K562 (cell line): ENCODE measurements at regions not wholly inside any gene's neighbourhood (a gene's known extent, or its start where the extent isn't known, plus 50 kb on each side); places are given as distances from the start of the nearest gene placed in this dataset.

Experiments used
- ATAC-seq: fragments of 200-7000 bp; cut with Tn5 transposase; 3 replicates; pipeline ENCODE4 v1.9.1; 2020; ENCODE audit warnings: moderate library complexity
- BruUV-seq: library from RNA; stranded (reverse); fragments of 400-500 nt; replicated peaks from 2 replicates; lab custom pipeline; 2021; lab: Mats Ljungman, UMichigan
- CTCF ChIA-PET: fragments of 300-600 bp; formaldehyde crosslinking; extraction: SDS; loops from one replicate; lab custom pipeline; 2021; ENCODE audit warnings: low intra/inter-chr PET ratio; lab: Yijun Ruan, JAX
- POLR2A ChIA-PET: fragments of 300-600, 350-650 bp; sonication (Branson Sonifier 250); formaldehyde crosslinking; extraction: SDS; loops from one replicate; lab custom pipeline; 2021; ENCODE audit warnings: antibody characterized with exemption, inconsistent platforms; lab: Yijun Ruan, JAX
- DNase-seq, 4 experiments: peaks; one replicate each; pipeline versions ENCODE4 v3.0.0 to v3.0.0-alpha.2; 2011 to 2018; ENCODE audit warnings: low spot score in 3 of 4, mixed read lengths in 3 of 4; ENCODE audit errors: extremely low read depth in 1 of 4
- FAIRE-seq: peaks from 2 replicates; lab custom pipeline; 2011; peaks lifted over from hg19 to GRCh38; lab: Jason Lieb, UNC
- H2AFZ ChIP-seq: 2 replicates; pipeline ENCODE4 v1.6.0; 2011; ENCODE audit warnings: low read depth, low read length, control low read depth, inconsistent platforms
- H3K27ac ChIP-seq: fragments of 200-600 bp; 3 replicates; pipeline ENCODE4 v1.8.0; 2011; ENCODE audit warnings: low read depth, mild to moderate bottlenecking, control low read depth, inconsistent platforms, low read length, moderate library complexity, mixed read lengths; ENCODE audit errors: extremely low read depth
- H3K27me3 ChIP-seq, 2 experiments: fragments of 300-600 bp in 1 of 2; 2 replicates in 1 of 2; 3 replicates in 1 of 2; pipeline versions ENCODE4 v1.6.0 to v1.8.0; 2011; ENCODE audit warnings: inconsistent platforms in 2 of 2, low read length in 2 of 2, mild to moderate bottlenecking in 1 of 2, mixed read lengths in 1 of 2, moderate library complexity in 1 of 2; ENCODE audit not compliant: control insufficient read depth in 2 of 2, insufficient read depth in 2 of 2
- H3K36me3 ChIP-seq: fragments of 300-600 bp; 3 replicates; pipeline ENCODE4 v1.8.0; 2011; ENCODE audit warnings: mild to moderate bottlenecking, low read length, inconsistent platforms; ENCODE audit not compliant: control insufficient read depth, insufficient read depth
- H3K4me1 ChIP-seq, 2 experiments: fragments of 200-600 bp in 1 of 2; replicated peaks in 1 of 2; 2 replicates in 1 of 2; 3 replicates in 1 of 2; pipeline versions ENCODE4 v1.5.1 to v1.8.0; 2011; ENCODE audit warnings: inconsistent platforms in 2 of 2, low read length in 2 of 2, mild to moderate bottlenecking in 1 of 2, mixed read lengths in 1 of 2, moderate library complexity in 1 of 2; ENCODE audit not compliant: control insufficient read depth in 2 of 2, insufficient read depth in 2 of 2
- H3K4me2 ChIP-seq: 2 replicates; pipeline ENCODE4 v1.6.1; 2011; ENCODE audit warnings: low read length, control low read depth, inconsistent platforms, mixed read lengths; ENCODE audit not compliant: insufficient read depth
- H3K4me3 ChIP-seq: fragments of 200-600 bp; sonication (generic), shearing (Covaris generic); 2 replicates; pipeline ENCODE4 v1.5.1; 2016; ENCODE audit warnings: control low read depth, inconsistent platforms
- H3K79me2 ChIP-seq: fragments of 200-600 bp; 3 replicates; pipeline ENCODE4 v1.8.0; 2011; ENCODE audit warnings: low read length, inconsistent platforms; ENCODE audit not compliant: control insufficient read depth, insufficient read depth
- H3K9ac ChIP-seq, 2 experiments: 2 replicates each; pipeline versions ENCODE4 v1.6.0 to v1.6.1; 2011; ENCODE audit warnings: low read depth in 2 of 2, low read length in 2 of 2, control low read depth in 1 of 2, inconsistent platforms in 1 of 2, mild to moderate bottlenecking in 1 of 2, mixed read lengths in 1 of 2; ENCODE audit not compliant: insufficient read depth in 1 of 2
- H3K9me1 ChIP-seq: one replicate; pipeline ENCODE4 v1.6.0; 2011; ENCODE audit warnings: inconsistent platforms, mild to moderate bottlenecking, low read length, moderate library complexity; ENCODE audit not compliant: control insufficient read depth, insufficient read depth
- H3K9me3 ChIP-seq: replicated peaks from 2 replicates; pipeline ENCODE4 v1.5.1; 2011; ENCODE audit warnings: low read depth, low read length, inconsistent platforms; ENCODE audit not compliant: control insufficient read depth, insufficient read depth
- H4K20me1 ChIP-seq: replicated peaks from 2 replicates; pipeline ENCODE4 v1.6.1; 2011; ENCODE audit warnings: low read length, inconsistent platforms, mixed read lengths; ENCODE audit not compliant: control insufficient read depth, insufficient read depth
- ATF7 ChIP-seq: fragments of 450-650 bp; IDR thresholded peaks from 2 replicates; pipeline ENCODE4 v1.7.1; 2014; ENCODE audit warnings: mild to moderate bottlenecking, moderate library complexity
- DLX4 ChIP-seq: fragments of 250-450 bp; sonication (Bioruptor Pico); IDR thresholded peaks from 2 replicates; pipeline ENCODE4 v1.6.1; 2021; ENCODE audit warnings: mild to moderate bottlenecking
- ESRRB ChIP-seq: fragments of 250-450 bp; sonication (Bioruptor Pico); IDR thresholded peaks from 2 replicates; pipeline ENCODE4 v1.5.0; 2020; ENCODE audit warnings: mild to moderate bottlenecking, moderate library complexity, borderline replicate concordance
- ETV1 ChIP-seq: fragments of 450-650 bp; conservative IDR thresholded peaks from 2 replicates; pipeline ENCODE4 v1.6.1; 2016; ENCODE audit warnings: missing genetic modification characterization, control low read depth, low read depth, missing compliant biosample characterization
- GATAD2B ChIP-seq: fragments of 450-650 bp; IDR thresholded peaks from 2 replicates; pipeline ENCODE4 v1.6.1; 2017; ENCODE audit warnings: mild to moderate bottlenecking, borderline replicate concordance
- OTX1 ChIP-seq: fragments of 450-650 bp; formaldehyde crosslinking; IDR thresholded peaks from 2 replicates; pipeline ENCODE4 v1.4.0; 2022; ENCODE audit warnings: mild to moderate bottlenecking
- PCBP1 ChIP-seq: fragments of 200-400 bp; formaldehyde crosslinking; IDR thresholded peaks from 2 replicates; pipeline ENCODE4 v1.6.1; 2018; ENCODE audit warnings: mild to moderate bottlenecking, low read depth, low read length; ENCODE audit not compliant: poor library complexity, severe bottlenecking
- PTTG1 ChIP-seq: fragments of 450-650 bp; IDR thresholded peaks from 2 replicates; pipeline ENCODE4 v1.6.1; 2016; ENCODE audit warnings: low read depth, mild to moderate bottlenecking, missing genetic modification characterization, missing compliant biosample characterization
- RAD21 ChIP-seq, 2 experiments: fragments of 250-450 bp in 1 of 2; fragments of 450-650 bp in 1 of 2; sonication (Bioruptor Pico) in 1 of 2; formaldehyde crosslinking in 1 of 2; IDR thresholded peaks in 1 of 2; conservative IDR thresholded peaks in 1 of 2; 2 replicates each; pipeline versions ENCODE4 v1.4.0 to v1.8.0; 2020 to 2022; ENCODE audit warnings: mild to moderate bottlenecking in 2 of 2, moderate library complexity in 1 of 2
- STAT6 ChIP-seq: sonication (generic); formaldehyde crosslinking; IDR thresholded peaks from 2 replicates; pipeline ENCODE4 v1.8.1; 2023; ENCODE audit warnings: mild to moderate bottlenecking, missing genetic modification reagents
- ZNF140 ChIP-seq: fragments of 250-450 bp; sonication (Bioruptor Pico); IDR thresholded peaks from 2 replicates; pipeline ENCODE4 v1.8.0; 2021; ENCODE audit warnings: moderate library complexity, mild to moderate bottlenecking, inconsistent platforms
- WGBS: fragments of 100-300 bp; shearing (Covaris generic); methylation state at CpG from one replicate; pipeline ENCODE4 v1.1.6; 2016; ENCODE audit warnings: low coverage, mixed read lengths; ENCODE audit not compliant: insufficient coverage; ENCODE audit errors: missing lambda C conversion rate; 5-methylcytosine and 5-hydroxymethylcytosine counted together
- in situ Hi-C: fragments of 300-500 bp; cut with MboI; formaldehyde crosslinking; loops from 4 replicates; pipeline ENCODE4 v1.15.0; 2018; ENCODE audit warnings: inconsistent platforms, mixed read lengths
- intact Hi-C: fragments of 100-400 bp; cut with micrococcal nuclease; formaldehyde crosslinking; loops from 2 replicates; pipeline ENCODE4 v1.14.2; 2022
- TF ChIP-seq, protein P1 (sequence below): IDR thresholded peaks from 2 replicates; pipeline ENCODE4 v1.6.1; 2011; ENCODE audit warnings: borderline replicate concordance, low read depth, mild to moderate bottlenecking, moderate library complexity, low read length; ENCODE audit not compliant: insufficient read depth, poor library complexity, severe bottlenecking

DNA sequence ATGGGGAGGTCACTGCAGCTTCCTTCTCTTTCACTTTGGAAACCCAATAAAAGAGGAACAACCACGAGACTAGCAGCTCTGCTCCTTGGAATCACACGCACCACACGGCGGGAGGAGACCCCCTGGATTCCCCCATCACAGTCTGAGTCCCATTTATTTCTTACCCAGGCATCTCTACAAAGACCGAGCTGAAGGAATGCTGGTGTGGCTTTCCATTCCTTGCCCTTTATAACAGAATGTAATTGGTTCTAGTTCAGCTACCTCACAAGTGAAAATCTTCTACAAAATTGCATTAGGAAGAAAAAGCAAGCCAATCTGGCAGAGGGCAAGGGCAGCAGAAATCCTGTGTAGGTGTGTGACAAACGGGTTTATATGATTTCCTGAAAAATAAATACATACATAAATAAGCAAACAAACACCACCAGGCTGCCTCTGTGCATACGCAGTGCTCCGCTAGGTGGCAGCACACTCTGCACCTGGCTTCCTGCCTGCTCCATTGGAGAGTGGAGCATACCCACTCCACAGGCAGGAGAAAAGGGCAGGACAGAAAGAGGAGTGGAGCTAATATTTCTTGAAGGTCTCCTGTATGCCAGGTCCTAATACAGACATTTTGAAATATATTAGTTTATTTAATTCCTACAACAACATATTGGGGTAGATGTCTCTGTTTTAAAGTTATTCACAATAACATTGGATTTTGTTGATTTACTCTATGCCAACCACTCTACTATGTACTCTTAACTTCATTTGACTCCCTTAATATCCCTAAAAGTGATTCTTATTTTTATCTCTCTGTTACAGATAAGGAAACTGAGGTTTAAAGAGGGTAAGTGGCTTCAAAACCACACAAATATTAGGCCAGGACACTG is 673.1 kb downstream of the KCNA4 start (continued):
- peak in 1 of 2 experiments; percentile 45; a peak in 2 of 4 replicates for TF ChIP-seq RAD21 (CRISPR knock-in tag; conservative IDR thresholded peaks at IDR 0.05 in 1 of 2, IDR thresholded peaks at IDR 0.05 in 1 of 2)
- TF ChIP-seq, protein P1, sequence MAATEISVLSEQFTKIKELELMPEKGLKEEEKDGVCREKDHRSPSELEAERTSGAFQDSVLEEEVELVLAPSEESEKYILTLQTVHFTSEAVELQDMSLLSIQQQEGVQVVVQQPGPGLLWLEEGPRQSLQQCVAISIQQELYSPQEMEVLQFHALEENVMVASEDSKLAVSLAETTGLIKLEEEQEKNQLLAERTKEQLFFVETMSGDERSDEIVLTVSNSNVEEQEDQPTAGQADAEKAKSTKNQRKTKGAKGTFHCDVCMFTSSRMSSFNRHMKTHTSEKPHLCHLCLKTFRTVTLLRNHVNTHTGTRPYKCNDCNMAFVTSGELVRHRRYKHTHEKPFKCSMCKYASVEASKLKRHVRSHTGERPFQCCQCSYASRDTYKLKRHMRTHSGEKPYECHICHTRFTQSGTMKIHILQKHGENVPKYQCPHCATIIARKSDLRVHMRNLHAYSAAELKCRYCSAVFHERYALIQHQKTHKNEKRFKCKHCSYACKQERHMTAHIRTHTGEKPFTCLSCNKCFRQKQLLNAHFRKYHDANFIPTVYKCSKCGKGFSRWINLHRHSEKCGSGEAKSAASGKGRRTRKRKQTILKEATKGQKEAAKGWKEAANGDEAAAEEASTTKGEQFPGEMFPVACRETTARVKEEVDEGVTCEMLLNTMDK = peak; percentile 80
- TF ChIP-seq, all 486 proteins: peak for 5

DNA sequence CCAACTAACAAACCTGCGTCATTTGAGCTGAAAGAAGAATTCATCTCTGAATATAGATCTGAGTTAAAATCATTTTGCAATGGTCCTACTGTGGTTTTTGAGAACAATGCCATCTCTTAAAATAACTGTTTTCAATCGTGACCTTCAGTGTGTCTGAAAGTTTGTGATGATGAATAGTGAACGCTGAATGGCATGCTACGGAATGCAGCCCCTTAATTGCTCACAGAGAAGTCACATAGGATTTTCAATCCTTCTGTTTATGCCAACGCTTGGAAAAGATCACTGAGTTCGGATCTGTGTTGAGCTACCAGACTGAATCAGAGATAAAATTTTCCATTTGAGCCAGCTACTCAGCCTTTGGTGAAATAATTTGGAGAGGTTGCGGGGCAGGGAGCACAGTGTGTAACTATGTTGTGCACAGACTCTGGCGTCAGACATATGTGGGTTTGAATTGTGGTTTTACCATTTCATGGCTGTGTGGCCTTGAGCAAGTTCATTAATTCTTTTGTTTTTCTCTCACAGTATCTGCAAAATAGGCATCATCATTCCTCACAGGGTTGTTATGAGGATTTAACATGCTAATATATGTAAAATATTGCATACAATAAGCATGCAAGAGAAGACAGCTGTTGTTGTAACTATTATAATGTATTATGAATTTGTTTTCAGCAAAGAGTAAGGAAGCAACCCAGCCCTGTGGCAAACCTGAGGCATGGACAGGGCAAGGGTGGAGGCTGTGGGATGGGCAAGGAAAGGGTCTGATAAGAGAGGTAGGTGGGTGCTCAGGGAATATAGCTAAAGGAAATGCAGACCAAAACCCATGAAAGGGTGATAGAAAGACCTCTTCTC is 679.9 kb downstream of the KCNA4 start:
- POLR2A ChIA-PET = no interaction called here
- CTCF ChIA-PET = no interaction called here
- Histone ChIP-seq H3K36me3 (no peaks in the 10 kb centered on the region), H3K79me2 (no peaks in the 10 kb centered on the region), H2AFZ (no peak overlapping the region), H3K4me1 (no peaks in the 10 kb centered on the region), H3K9ac (no peak overlapping the region), H3K27ac (no peak overlapping the region), H3K4me2 (no peak overlapping the region), H3K4me3 (no peak overlapping the region), H3K27me3 (no peaks in the 10 kb centered on the region), H4K20me1 (no peaks in the 10 kb centered on the region), H3K9me1 (no peaks in the 10 kb centered on the region), H3K9me3 (no peaks in the 10 kb centered on the region)
- under 1% methylated on average over 8 of the region's 8 CpGs for WGBS
- BruUV-seq = no TSS peak
- no peak for TF ChIP-seq OTX1 (CRISPR knock-in tag)
- no peak for TF ChIP-seq ZNF140
- no peak for TF ChIP-seq DLX4 (CRISPR knock-in tag)
- TF ChIP-seq ATF7 = no peak
- no peak for TF ChIP-seq ESRRB
- no peak for TF ChIP-seq ETV1 (tag)
- TF ChIP-seq GATAD2B = no peak
- no peak for TF ChIP-seq PTTG1
- TF ChIP-seq PCBP1 = no peak
- no peak for TF ChIP-seq STAT6
- in situ Hi-C loops = no loop called here
- DNase-seq = no peak
- no peak for ATAC-seq
- intact Hi-C loops = no loop called here
- no peak for FAIRE-seq
